H1 (cell line): ENCODE measurements at regions not wholly inside any gene's neighbourhood (a gene's known extent, or its start where the extent isn't known, plus 50 kb on each side); places are given as distances from the start of the nearest gene placed in this dataset.

Experiments used
- CTCF ChIA-PET: fragments of 300-600 bp; sonication (Branson Sonifier 250); formaldehyde crosslinking; loops from one replicate; lab custom pipeline; 2021; ENCODE audit not compliant: partially characterized antibody; lab: Charles Lee
- POLR2A ChIA-PET: fragments of 300-600 bp; sonication (Branson Sonifier 250); formaldehyde crosslinking; loops from one replicate; lab custom pipeline; 2021; ENCODE audit warnings: inconsistent platforms; ENCODE audit not compliant: partially characterized antibody; lab: Charles Lee
- DNase-seq, 2 experiments: peaks; one replicate each; pipeline versions ENCODE4 v3.0.0 to v3.0.0-alpha.2; 2010 to 2022; ENCODE audit warnings: low spot score in 2 of 2, low read depth in 1 of 2, mixed read lengths in 1 of 2
- FAIRE-seq: peaks from 2 replicates; lab custom pipeline; 2011; peaks lifted over from hg19 to GRCh38; lab: Jason Lieb, UNC
- H2AFZ ChIP-seq: 2 replicates; pipeline ENCODE4 v1.8.1; 2012; ENCODE audit warnings: low read length, inconsistent platforms
- H2AK5ac ChIP-seq: 2 replicates; pipeline ENCODE4 v1.6.1; 2013; ENCODE audit warnings: low read depth, low read length
- H2BK120ac ChIP-seq: replicated peaks from 2 replicates; pipeline ENCODE3; 2013; ENCODE audit warnings: low read depth, low read length, inconsistent platforms
- H2BK12ac ChIP-seq: 2 replicates; pipeline ENCODE4 v1.6.1; 2013; ENCODE audit warnings: low read depth, low read length
- H2BK15ac ChIP-seq: 2 replicates; pipeline ENCODE4 v1.6.1; 2013; ENCODE audit warnings: low read length
- H2BK20ac ChIP-seq: 2 replicates; pipeline ENCODE4 v1.6.1; 2013; ENCODE audit warnings: low read length
- H2BK5ac ChIP-seq: 2 replicates; pipeline ENCODE4 v1.6.1; 2013; ENCODE audit warnings: low read depth, low read length
- H3K14ac ChIP-seq: 2 replicates; pipeline ENCODE4 v1.6.1; 2013; ENCODE audit warnings: inconsistent platforms; ENCODE audit not compliant: insufficient read length
- H3K18ac ChIP-seq: 2 replicates; pipeline ENCODE4 v1.6.1; 2013; ENCODE audit warnings: low read length; ENCODE audit errors: extremely low read depth
- H3K23ac ChIP-seq: 2 replicates; pipeline ENCODE4 v1.6.1; 2013; ENCODE audit warnings: inconsistent platforms; ENCODE audit not compliant: insufficient read length
- H3K23me2 ChIP-seq: 2 replicates; pipeline ENCODE4 v1.6.1; 2013; ENCODE audit warnings: low read depth, low read length
- H3K27ac ChIP-seq: 2 replicates; pipeline ENCODE4 v1.6.1; 2011; ENCODE audit warnings: low read depth, low read length, inconsistent platforms
- H3K27me3 ChIP-seq, 4 experiments: replicated peaks in 1 of 4; 1 replicate in 1 of 4; 2 replicates in 3 of 4; pipeline versions ENCODE4 v1.6.1 to v1.8.1; 2011 to 2013; ENCODE audit warnings: low read length in 3 of 4, mild to moderate bottlenecking in 3 of 4, inconsistent platforms in 2 of 4, mixed read lengths in 2 of 4, moderate library complexity in 1 of 4; ENCODE audit not compliant: control insufficient read depth in 3 of 4, insufficient read depth in 3 of 4; ENCODE audit errors: extremely low read depth in 1 of 4
- H3K36me3 ChIP-seq, 4 experiments: 2 replicates each; pipeline versions ENCODE4 v1.6.1 to v1.8.1; 2011 to 2013; ENCODE audit warnings: mild to moderate bottlenecking in 4 of 4, low read length in 3 of 4, moderate library complexity in 2 of 4, control low read depth in 1 of 4, inconsistent platforms in 1 of 4; ENCODE audit not compliant: insufficient read depth in 4 of 4, control insufficient read depth in 2 of 4
- H3K4ac ChIP-seq: replicated peaks from 2 replicates; pipeline ENCODE3; 2013; ENCODE audit warnings: low read length, low read depth, mixed read lengths, inconsistent platforms; ENCODE audit not compliant: insufficient read length
- H3K4me1 ChIP-seq, 4 experiments: replicated peaks in 1 of 4; 1 replicate in 1 of 4; 2 replicates in 3 of 4; pipeline versions ENCODE4 v1.6.1 to v1.8.1; 2011 to 2013; ENCODE audit warnings: low read length in 3 of 4, inconsistent platforms in 2 of 4, mixed read lengths in 1 of 4; ENCODE audit not compliant: insufficient read depth in 4 of 4, control insufficient read depth in 3 of 4
- H3K4me2 ChIP-seq, 2 experiments: 2 replicates each; pipeline versions ENCODE4 v1.6.1 to v1.8.1; 2011 to 2013; ENCODE audit warnings: low read depth in 2 of 2, low read length in 2 of 2, control low read depth in 1 of 2, inconsistent platforms in 1 of 2, mild to moderate bottlenecking in 1 of 2; ENCODE audit not compliant: insufficient read depth in 1 of 2
- H3K4me3 ChIP-seq, 4 experiments: fragments of 200-600, 300-600 bp in 1 of 4; sonication (generic), shearing (Covaris generic), sonication (Bioruptor Twin) in 1 of 4; 2 replicates each; pipeline versions ENCODE4 v1.5.1 to v1.8.1; 2011 to 2016; ENCODE audit warnings: low read length in 4 of 4, low read depth in 3 of 4, control low read depth in 2 of 4, inconsistent platforms in 2 of 4, mild to moderate bottlenecking in 2 of 4, mixed read lengths in 1 of 4, moderate library complexity in 1 of 4; ENCODE audit not compliant: insufficient read depth in 2 of 4; ENCODE audit errors: extremely low read depth in 1 of 4
- H3K56ac ChIP-seq: replicated peaks from 2 replicates; pipeline ENCODE3; 2013; ENCODE audit warnings: low read depth, mild to moderate bottlenecking, mixed read lengths, low read length, inconsistent platforms; ENCODE audit not compliant: insufficient read length
- H3K79me1 ChIP-seq: 2 replicates; pipeline ENCODE4 v1.6.1; 2013; ENCODE audit warnings: low read depth, low read length, control low read depth
- H3K79me2 ChIP-seq, 2 experiments: 2 replicates each; pipeline versions ENCODE4 v1.6.1 to v1.8.1; 2012 to 2013; ENCODE audit warnings: low read length in 2 of 2, mild to moderate bottlenecking in 2 of 2, inconsistent platforms in 1 of 2; ENCODE audit not compliant: insufficient read depth in 2 of 2, control insufficient read depth in 1 of 2
- H3K9ac ChIP-seq, 4 experiments: replicated peaks in 1 of 4; 1 replicate in 1 of 4; 2 replicates in 3 of 4; pipeline versions ENCODE4 v1.6.1 to v1.8.1; 2011 to 2013; ENCODE audit warnings: low read depth in 3 of 4, low read length in 3 of 4, control low read depth in 2 of 4, mild to moderate bottlenecking in 2 of 4, moderate library complexity in 2 of 4, inconsistent platforms in 1 of 4; ENCODE audit errors: extremely low read depth in 1 of 4
- H3K9me3 ChIP-seq, 2 experiments: 2 replicates each; pipeline versions ENCODE4 v1.6.1 to v1.8.1; 2012 to 2013; ENCODE audit warnings: mild to moderate bottlenecking in 2 of 2, moderate library complexity in 2 of 2, control low read depth in 1 of 2, inconsistent platforms in 1 of 2, low read depth in 1 of 2, low read length in 1 of 2, mixed read lengths in 1 of 2; ENCODE audit not compliant: insufficient read depth in 2 of 2
- H4K20me1 ChIP-seq, 2 experiments: replicated peaks in 1 of 2; 2 replicates each; pipeline versions ENCODE3 to v1.8.1; 2011 to 2013; ENCODE audit warnings: inconsistent platforms in 2 of 2, low read length in 2 of 2, mild to moderate bottlenecking in 1 of 2; ENCODE audit not compliant: insufficient read depth in 2 of 2, control insufficient read depth in 1 of 2
- H4K5ac ChIP-seq: 2 replicates; pipeline ENCODE4 v1.6.1; 2013; ENCODE audit warnings: low read length, low read depth, mixed read lengths, inconsistent platforms; ENCODE audit not compliant: insufficient read length
- H4K8ac ChIP-seq: 2 replicates; pipeline ENCODE4 v1.8.0; 2013; ENCODE audit warnings: mild to moderate bottlenecking, moderate library complexity, low read length, inconsistent platforms; ENCODE audit not compliant: insufficient read depth; ENCODE audit errors: extremely low read depth
- H4K91ac ChIP-seq: replicated peaks from 2 replicates; pipeline ENCODE3; 2013; ENCODE audit warnings: low read length, mixed read lengths, inconsistent platforms; ENCODE audit not compliant: insufficient read length
- BRCA1 ChIP-seq: IDR thresholded peaks from 2 replicates; pipeline ENCODE4 v1.6.1; 2012; ENCODE audit warnings: low read depth, low read length, improper control_type of control experiment
- CREB1 ChIP-seq: IDR thresholded peaks from 2 replicates; pipeline ENCODE4 v1.6.1; 2012; ENCODE audit warnings: inconsistent platforms
- EGR1 ChIP-seq: IDR thresholded peaks from 2 replicates; pipeline ENCODE4 v1.6.1; 2011; ENCODE audit warnings: low read depth, low read length, borderline replicate concordance
- JUN ChIP-seq: IDR thresholded peaks from 2 replicates; pipeline ENCODE4 v1.6.1; 2011; ENCODE audit warnings: low read depth, mild to moderate bottlenecking, improper control_type of control experiment, low read length
- MAX ChIP-seq: IDR thresholded peaks from 2 replicates; pipeline ENCODE4 v1.6.1; 2012; ENCODE audit warnings: inconsistent platforms
- POU5F1 ChIP-seq: IDR thresholded peaks from 2 replicates; pipeline ENCODE4 v1.6.1; 2011; ENCODE audit warnings: low read depth, mild to moderate bottlenecking, low read length, moderate library complexity
- RAD21 ChIP-seq, 2 experiments: IDR thresholded peaks in 1 of 2; conservative IDR thresholded peaks in 1 of 2; 2 replicates each; pipeline ENCODE4 v1.6.1; 2011; ENCODE audit warnings: low read depth in 2 of 2, low read length in 2 of 2, improper control_type of control experiment in 1 of 2, inconsistent platforms in 1 of 2, mild to moderate bottlenecking in 1 of 2, moderate library complexity in 1 of 2
- SIN3A ChIP-seq, 2 experiments: IDR thresholded peaks in 1 of 2; conservative IDR thresholded peaks in 1 of 2; 2 replicates each; pipeline ENCODE4 v1.6.1; 2011 to 2012; ENCODE audit warnings: low read length in 2 of 2, improper control_type of control experiment in 1 of 2, low read depth in 1 of 2, mild to moderate bottlenecking in 1 of 2
- SP4 ChIP-seq: IDR thresholded peaks from 2 replicates; pipeline ENCODE4 v1.6.1; 2012; ENCODE audit warnings: low read length, inconsistent platforms
- TBP ChIP-seq: IDR thresholded peaks from 2 replicates; pipeline ENCODE4 v1.6.1; 2011; ENCODE audit warnings: low read depth, low read length, improper control_type of control experiment
- USF2 ChIP-seq: IDR thresholded peaks from 2 replicates; pipeline ENCODE4 v1.6.1; 2011; ENCODE audit warnings: low read length, improper control_type of control experiment
- ZNF274 ChIP-seq: IDR thresholded peaks from 2 replicates; pipeline ENCODE4 v1.7.0; 2012; ENCODE audit warnings: low read length, borderline replicate concordance; ENCODE audit errors: extremely low read depth
- WGBS, 2 experiments: shearing (Covaris generic) in 1 of 2; methylation state at CpG; one replicate each; pipeline versions ENCODE4 v1.1.6 to v1.1.7; 2013 to 2015; ENCODE audit warnings: low lambda C conversion rate in 2 of 2, mixed read lengths in 2 of 2, inconsistent platforms in 1 of 2, low coverage in 1 of 2, missing lambda C conversion rate in 1 of 2; ENCODE audit not compliant: insufficient replicate concordance in 2 of 2, insufficient coverage in 1 of 2, insufficient read length in 1 of 2; ENCODE audit errors: extremely low coverage in 1 of 2, missing lambda C conversion rate in 1 of 2; 5-methylcytosine and 5-hydroxymethylcytosine counted together
- TF ChIP-seq, protein P1 (sequence below): IDR thresholded peaks from 2 replicates; pipeline ENCODE4 v1.6.1; 2012; ENCODE audit warnings: inconsistent platforms

DNA sequence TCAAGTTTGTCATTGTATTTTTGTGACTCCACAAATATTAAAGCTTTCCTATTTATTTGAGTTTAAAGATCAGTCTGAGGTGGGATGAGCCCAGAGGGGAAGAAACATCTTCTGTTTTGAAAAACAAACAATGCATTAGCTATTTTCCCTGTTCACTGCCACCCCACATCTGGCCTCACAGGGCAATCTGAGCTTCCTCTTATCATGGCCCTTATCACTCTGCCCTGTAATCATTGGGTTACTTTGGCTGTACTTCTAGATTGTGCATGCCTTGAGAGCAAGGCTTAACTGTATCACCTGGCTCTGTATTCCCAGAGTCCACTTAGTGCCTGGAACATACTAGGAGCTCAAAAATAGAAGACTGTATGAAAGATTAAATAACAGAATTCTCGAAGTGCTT is 241.6 kb upstream of the NT5C1B start:
- ChIA-PET POLR2A (no interaction called here), CTCF (no interaction called here)
- Histone ChIP-seq H3K27ac (no peak overlapping the region), H4K20me1 (no peaks in the 10 kb centered on the region), H2BK15ac (no peak overlapping the region), H2AFZ (no peak overlapping the region), H4K8ac (no peak overlapping the region), H3K23ac (no peak overlapping the region), H3K14ac (no peak overlapping the region), H3K23me2 (no peaks in the 10 kb centered on the region), H3K4me3 (no peak overlapping the region), H4K91ac (no peak overlapping the region), H3K18ac (no peak overlapping the region), H3K79me1 (no peaks in the 10 kb centered on the region), H2AK5ac (no peak overlapping the region), H3K36me3 (no peaks in the 10 kb centered on the region), H3K4me2 (no peak overlapping the region), H2BK12ac (no peak overlapping the region), H3K79me2 (no peaks in the 10 kb centered on the region), H3K27me3 (no peaks in the 10 kb centered on the region), H3K4me1 (no peaks in the 10 kb centered on the region), H3K9me3 (no peaks in the 10 kb centered on the region), H3K9ac (no peak overlapping the region), H2BK20ac (no peak overlapping the region), H2BK5ac (no peak overlapping the region), H4K5ac (no peak overlapping the region), H3K56ac (no peak overlapping the region), H2BK120ac (no peak overlapping the region), H3K4ac (no peak overlapping the region)
- DNase-seq (no peak), FAIRE-seq (no peak)
- WGBS, 2 experiments = 100% methylated on average over 1 of the region's 1 CpG; no CpG with 5 or more reads in 1 of the 2 experiments
- TF ChIP-seq CREB1 = no peak
- no peak for TF ChIP-seq USF2
- TF ChIP-seq, protein P1, sequence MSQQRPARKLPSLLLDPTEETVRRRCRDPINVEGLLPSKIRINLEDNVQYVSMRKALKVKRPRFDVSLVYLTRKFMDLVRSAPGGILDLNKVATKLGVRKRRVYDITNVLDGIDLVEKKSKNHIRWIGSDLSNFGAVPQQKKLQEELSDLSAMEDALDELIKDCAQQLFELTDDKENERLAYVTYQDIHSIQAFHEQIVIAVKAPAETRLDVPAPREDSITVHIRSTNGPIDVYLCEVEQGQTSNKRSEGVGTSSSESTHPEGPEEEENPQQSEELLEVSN = no peak
- TF ChIP-seq BRCA1 = no peak
- TF ChIP-seq TBP = no peak
- no peak for TF ChIP-seq ZNF274
- TF ChIP-seq SP4 = no peak
- no peak for TF ChIP-seq MAX
- TF ChIP-seq SIN3A (conservative IDR thresholded peaks at IDR 0.05 in 1 of 2, IDR thresholded peaks at IDR 0.05 in 1 of 2; ENCODE audit: low read depth in 1 of 2, low read length in 2 of 2) = no peak
- TF ChIP-seq RAD21 (IDR thresholded peaks at IDR 0.05 in 1 of 2, conservative IDR thresholded peaks at IDR 0.05 in 1 of 2; ENCODE audit: low read depth in 2 of 2, low read length in 2 of 2) = no peak
- TF ChIP-seq EGR1 = no peak
- TF ChIP-seq POU5F1 = no peak
- no peak for TF ChIP-seq JUN
